ENCODE measurements at regions not wholly inside any gene's neighbourhood (a gene's known extent, or its start where the extent isn't known, plus 50 kb on each side); places are given as distances from the start of the nearest gene placed in this dataset.

GRCh38 chr2:2405780-2406179, 74.7 kb upstream of the MYT1L start:
- TF ChIP-seq CTCF (IDR thresholded peaks at IDR 0.05) (no peak), EZH2 (IDR thresholded peaks at IDR 0.05) (no peak)
